IMR-90 (cell line): ENCODE measurements at regions not wholly inside any gene's neighbourhood (a gene's known extent, or its start where the extent isn't known, plus 50 kb on each side); places are given as distances from the start of the nearest gene placed in this dataset.
A peak's percentile ranks its signal among the peaks of the same experiment; 100 is the strongest.

Source experiments
- ATAC-seq: fragments of 200-7000 bp; cut with Tn5 transposase; 2 replicates; pipeline ENCODE4 v1.9.1; 2020; ENCODE audit warnings: low read depth, mild to moderate bottlenecking, moderate library complexity
- BruUV-seq: library from RNA; stranded (reverse); fragments of 400-500 nt; replicated peaks from 2 replicates; lab custom pipeline; 2021; lab: Mats Ljungman, UMichigan
- CTCF ChIA-PET: fragments of 300-600 bp; formaldehyde crosslinking; extraction: SDS; loops from one replicate; lab custom pipeline; 2021; ENCODE audit warnings: antibody characterized with exemption; lab: Yijun Ruan, JAX
- POLR2A ChIA-PET: fragments of 300-600 bp; sonication (Branson Sonifier 250); formaldehyde crosslinking; loops from one replicate; lab custom pipeline; 2022; ENCODE audit warnings: antibody characterized with exemption; ENCODE audit not compliant: unreplicated experiment; lab: Charles Lee
- DNase-seq: peaks from one replicate; pipeline ENCODE4 v3.0.0; 2013
- H2AFZ ChIP-seq: replicated peaks from 2 replicates; pipeline ENCODE3; 2013; ENCODE audit warnings: low read length, mild to moderate bottlenecking; ENCODE audit not compliant: poor library complexity
- H2AK5ac ChIP-seq: 2 replicates; pipeline ENCODE4 v1.6.1; 2013; ENCODE audit warnings: low read depth, low read length, inconsistent platforms
- H2AK9ac ChIP-seq: replicated peaks from 2 replicates; pipeline ENCODE3; 2013; ENCODE audit warnings: mild to moderate bottlenecking, low read depth, low read length, moderate library complexity; ENCODE audit not compliant: poor library complexity
- H2BK120ac ChIP-seq: 2 replicates; pipeline ENCODE4 v1.6.1; 2013; ENCODE audit warnings: low read depth, low read length, inconsistent platforms
- H2BK15ac ChIP-seq: 3 replicates; pipeline ENCODE4 v1.6.1; 2013; ENCODE audit warnings: low read depth, low read length, inconsistent platforms
- H2BK20ac ChIP-seq: 2 replicates; pipeline ENCODE4 v1.6.1; 2013; ENCODE audit warnings: low read depth, mild to moderate bottlenecking, inconsistent platforms, low read length, moderate library complexity
- H2BK5ac ChIP-seq: 2 replicates; pipeline ENCODE4 v1.6.1; 2013; ENCODE audit warnings: mild to moderate bottlenecking, low read depth, low read length, inconsistent platforms; ENCODE audit not compliant: poor library complexity, severe bottlenecking
- H3K14ac ChIP-seq: replicated peaks from 2 replicates; pipeline ENCODE4 v1.6.1; 2013; ENCODE audit warnings: low read depth, low read length, inconsistent platforms
- H3K18ac ChIP-seq: 2 replicates; pipeline ENCODE4 v1.6.1; 2013; ENCODE audit warnings: low read depth, low read length, control low read depth
- H3K23ac ChIP-seq: 2 replicates; pipeline ENCODE4 v1.6.1; 2013; ENCODE audit warnings: low read depth, low read length, inconsistent platforms
- H3K27ac ChIP-seq: 2 replicates; pipeline ENCODE4 v1.5.1; 2013; ENCODE audit warnings: mild to moderate bottlenecking, control low read depth, low read length; ENCODE audit not compliant: insufficient read depth
- H3K27me3 ChIP-seq: 2 replicates; pipeline ENCODE4 v1.6.1; 2013; ENCODE audit warnings: low read length; ENCODE audit not compliant: control insufficient read depth, insufficient read depth
- H3K36me3 ChIP-seq: 2 replicates; pipeline ENCODE4 v1.6.1; 2013; ENCODE audit warnings: low read length, mixed read lengths; ENCODE audit not compliant: control insufficient read depth, insufficient read depth
- H3K4ac ChIP-seq: 2 replicates; pipeline ENCODE4 v1.6.1; 2013; ENCODE audit warnings: low read depth, low read length, inconsistent platforms
- H3K4me1 ChIP-seq: 2 replicates; pipeline ENCODE4 v1.6.1; 2013; ENCODE audit warnings: low read length, mixed read lengths; ENCODE audit not compliant: control insufficient read depth, insufficient read depth
- H3K4me2 ChIP-seq: 2 replicates; pipeline ENCODE4 v1.6.1; 2013; ENCODE audit warnings: low read depth, mild to moderate bottlenecking, control low read depth, low read length, moderate library complexity
- H3K4me3 ChIP-seq: 2 replicates; pipeline ENCODE4 v1.5.1; 2013; ENCODE audit warnings: low read depth, mild to moderate bottlenecking, control low read depth, low read length, moderate library complexity; ENCODE audit not compliant: insufficient read depth
- H3K56ac ChIP-seq: 2 replicates; pipeline ENCODE4 v1.6.1; 2013; ENCODE audit warnings: low read length, inconsistent platforms; ENCODE audit not compliant: insufficient read depth; ENCODE audit errors: extremely low read depth
- H3K79me1 ChIP-seq, 2 experiments: 2 replicates each; pipeline ENCODE4 v1.6.1; 2013; ENCODE audit warnings: low read length in 2 of 2, inconsistent platforms in 1 of 2, low read depth in 1 of 2
- H3K9ac ChIP-seq: 2 replicates; pipeline ENCODE4 v1.6.1; 2013; ENCODE audit warnings: low read depth, low read length, control low read depth
- H3K9me1 ChIP-seq: 2 replicates; pipeline ENCODE4 v1.6.1; 2013; ENCODE audit warnings: low read length, inconsistent platforms; ENCODE audit not compliant: insufficient read depth
- H3K9me3 ChIP-seq: 2 replicates; pipeline ENCODE4 v1.6.1; 2013; ENCODE audit warnings: low read length; ENCODE audit not compliant: control insufficient read depth, insufficient read depth
- H4K20me1 ChIP-seq: 2 replicates; pipeline ENCODE4 v1.6.1; 2013; ENCODE audit warnings: low read length, inconsistent platforms; ENCODE audit not compliant: insufficient read depth
- H4K5ac ChIP-seq: 2 replicates; pipeline ENCODE4 v1.6.1; 2013; ENCODE audit warnings: mild to moderate bottlenecking, low read depth, low read length, control low read depth
- H4K8ac ChIP-seq, 2 experiments: 2 replicates each; pipeline ENCODE4 v1.6.1; 2013; ENCODE audit warnings: low read depth in 2 of 2, low read length in 2 of 2, control low read depth in 1 of 2, inconsistent platforms in 1 of 2
- H4K91ac ChIP-seq: 2 replicates; pipeline ENCODE4 v1.6.1; 2013; ENCODE audit warnings: low read depth, low read length, inconsistent platforms; ENCODE audit not compliant: insufficient read depth
- BHLHE40 ChIP-seq: fragments of 150-350 bp; IDR thresholded peaks from 2 replicates; pipeline ENCODE4 v1.6.1; 2016; ENCODE audit warnings: mild to moderate bottlenecking, low read depth, low read length
- ELK1 ChIP-seq: fragments of 150-350 bp; IDR thresholded peaks from 2 replicates; pipeline ENCODE4 v1.6.1; 2016; ENCODE audit warnings: low read depth, mild to moderate bottlenecking, low read length, moderate library complexity, borderline replicate concordance
- WGBS, 2 experiments: methylation state at CpG; one replicate each; pipeline versions ENCODE4 v1.1.5 to v1.1.7; 2013; ENCODE audit warnings: missing lambda C conversion rate in 2 of 2; ENCODE audit not compliant: insufficient read length in 1 of 2; ENCODE audit errors: extremely low coverage in 2 of 2; 5-methylcytosine and 5-hydroxymethylcytosine counted together
- dilution Hi-C: fragments of 300-500 bp; cut with HindIII; formaldehyde crosslinking; loops from one replicate; pipeline ENCODE4 v1.14.3; 2018; ENCODE audit warnings: low sequenced_read_pairs; ENCODE audit not compliant: unreplicated experiment
- in situ Hi-C: fragments of 300-500 bp; cut with MboI; formaldehyde crosslinking; loops from 3 replicates; pipeline ENCODE4 v1.14.3; 2019; ENCODE audit warnings: low sequenced_read_pairs, inconsistent platforms, mixed read lengths
- intact Hi-C: fragments of 100-400 bp; cut with micrococcal nuclease; formaldehyde crosslinking; loops from 2 replicates; pipeline ENCODE4 v1.10.0; 2022

GRCh38 chr17:12591021-12591735 lies 74.5 kb upstream of the MYOCD start:
- DNase-seq (peak; percentile 76), ATAC-seq (peak; percentile 92)
- Histone ChIP-seq H3K18ac (peak overlapping the region; percentile 50; the same call in 1 of the 2 replicates), H3K9me1 (peaks cover 3% of the 10 kb centered on the region; the same call in 1 of the 2 replicates), H3K4ac (peak overlapping the region; percentile 62), H3K4me2 (peak overlapping the region; percentile 60), H3K27me3 (no peaks in the 10 kb centered on the region), H2BK120ac (peak overlapping the region; percentile 73), H2BK20ac (peak overlapping the region; percentile 93), H3K79me1 (no peaks in the 10 kb centered on the region), H3K23ac (peak overlapping the region; percentile 26), H3K9ac (no peak overlapping the region), H3K36me3 (no peaks in the 10 kb centered on the region), H4K8ac (peak overlapping the region; percentile 22 to 61; a peak in 3 of 4 replicates), H4K5ac (peak overlapping the region; percentile 44; the same call in 1 of the 2 replicates), H3K4me1 (peaks cover 6% of the 10 kb centered on the region), H3K14ac (no peak overlapping the region; the same call in 1 of the 2 replicates), H3K27ac (peak overlapping the region; percentile 19; the same call in 1 of the 2 replicates), H4K20me1 (no peaks in the 10 kb centered on the region), H4K91ac (peak overlapping the region; percentile 64), H2AK5ac (peak overlapping the region; percentile 75), H2AK9ac (no peak overlapping the region), H2BK15ac (peak overlapping the region; percentile 86; the same call in 2 of the 3 replicates), H3K9me3 (no peaks in the 10 kb centered on the region), H2AFZ (peak overlapping the region; percentile 68), H3K4me3 (no peak overlapping the region), H3K56ac (peak overlapping the region; percentile 63), H2BK5ac (peak overlapping the region; percentile 74)
- dilution Hi-C loops, result no loop called here
- BruUV-seq, result no TSS peak
- 56% methylated on average over 7 of the region's 7 CpGs; no CpG with 5 or more reads in 1 of the 2 experiments for WGBS, 2 experiments
- ChIA-PET CTCF (no interaction called here), POLR2A (interaction anchor here (0.6 kb wide), 1 partner anchor 56 kb away, joined by 12 read pairs; no protein-coding TSS in a partner anchor)
- in situ Hi-C loops, result no loop called here
- intact Hi-C loops, result no loop called here
- no peak for TF ChIP-seq ELK1
- 0 out of 2 replicates have a peak, but pooled peaks have one; percentile 5 for TF ChIP-seq BHLHE40
